ENCODE measurements at regions not wholly inside any gene's neighbourhood (a gene's known extent, or its start where the extent isn't known, plus 50 kb on each side); places are given as distances from the start of the nearest gene placed in this dataset.

DNA sequence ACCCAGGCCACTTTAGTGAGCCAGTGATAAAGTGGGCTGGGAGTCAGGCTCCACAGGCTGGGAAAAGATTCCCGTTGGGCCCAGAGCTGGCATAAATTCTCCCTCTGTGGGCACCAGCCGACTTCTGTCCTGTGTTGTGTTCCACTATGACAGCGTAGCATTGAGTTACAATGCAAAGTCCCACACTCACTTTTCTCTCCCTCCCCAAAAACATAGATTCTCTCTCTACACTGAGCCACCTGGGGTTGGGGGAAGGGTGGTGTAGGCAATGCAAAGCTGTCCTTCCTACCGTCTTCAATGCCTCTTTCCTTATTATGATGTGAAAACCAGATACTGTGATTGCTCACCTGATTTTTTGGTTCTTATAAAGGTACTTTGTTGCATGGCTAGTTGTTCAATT, 566.2 kb downstream of the RAPGEF2 start (continued):
- TF ChIP-seq CHD7 (IDR thresholded peaks at IDR 0.05; ENCODE audit: insufficient replicate concordance, low read length) (no peak), TAF7 (optimal IDR thresholded peaks at IDR 0.05; ENCODE audit: borderline replicate concordance, low read depth, low read length) (no peak), RNF2 (IDR thresholded peaks at IDR 0.05; ENCODE audit: borderline replicate concordance, low read depth, low read length, missing control alignments, poor library complexity, severe bottlenecking) (no peak), EGR1 (IDR thresholded peaks at IDR 0.05; ENCODE audit: borderline replicate concordance, low read depth, low read length) (no peak), GTF2F1 (IDR thresholded peaks at IDR 0.05; ENCODE audit: borderline replicate concordance, low read depth, low read length) (no peak), TBP (IDR thresholded peaks at IDR 0.05; ENCODE audit: low read depth, low read length) (no peak), POU5F1 (IDR thresholded peaks at IDR 0.05; ENCODE audit: low read depth, low read length) (no peak)

Measured in H1 (cell line).